MM.1S (cell line): ENCODE measurements at regions not wholly inside any gene's neighbourhood (a gene's known extent, or its start where the extent isn't known, plus 50 kb on each side); places are given as distances from the start of the nearest gene placed in this dataset.

Experiments
- CTCF ChIP-seq: fragments of 300-600 bp; sonication (generic); IDR thresholded peaks from 2 replicates; pipeline ENCODE4 v1.5.1; 2016; ENCODE audit warnings: antibody characterized with exemption, low read length, mixed read lengths
- EZH2 ChIP-seq: fragments of 300-600 bp; sonication (generic); optimal IDR thresholded peaks from 2 replicates; pipeline ENCODE3; 2017; ENCODE audit warnings: low read depth, mild to moderate bottlenecking, antibody characterized with exemption, low read length, mixed read lengths
- EZH2phosphoT487 ChIP-seq: fragments of 300-600 bp; sonication (generic); IDR thresholded peaks from 2 replicates; pipeline ENCODE4 v1.6.1; 2018; ENCODE audit warnings: antibody characterized with exemption, low read length

- TF ChIP-seq CTCF (no peak), EZH2phosphoT487 (no peak), EZH2 (no peak)
Measured at GRCh38 chr12:131559517-131560516, 151.1 kb upstream of the SFSWAP start.
